HG03095 (cell line): ENCODE measurements at regions not wholly inside any gene's neighbourhood (a gene's known extent, or its start where the extent isn't known, plus 50 kb on each side); places are given as distances from the start of the nearest gene placed in this dataset.
A peak's percentile ranks its signal among the peaks of the same experiment; 100 is the strongest.

Experiments
- ATAC-seq: cut with Tn5 transposase; IDR thresholded peaks from one replicate; pipeline ENCODE4 v1.9.1; 2021; ENCODE audit warnings: moderate library complexity; ENCODE audit not compliant: unreplicated experiment

DNA sequence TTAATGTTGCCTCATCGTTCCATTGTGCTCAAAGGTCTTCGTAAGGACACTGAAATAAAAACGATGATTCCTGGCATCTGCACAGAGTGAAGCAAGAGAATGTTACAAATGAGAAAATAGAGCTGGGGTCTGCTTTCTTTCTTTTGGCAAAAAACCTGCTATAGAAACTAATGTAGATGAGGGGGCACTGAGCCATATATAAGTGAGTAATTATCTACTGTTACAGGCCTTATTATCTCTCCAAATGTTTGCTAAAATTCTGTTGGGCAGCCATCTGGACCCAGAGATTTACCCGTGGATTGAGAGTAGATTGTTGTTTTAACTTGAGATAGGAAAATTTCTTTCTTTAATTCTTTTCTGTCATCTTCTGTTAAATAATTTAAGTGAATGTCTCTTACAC, 472.5 kb upstream of the PIK3C3 start:
- ATAC-seq = no peak

GRCh38 chr18:41466436-41467160, 488.4 kb upstream of the PIK3C3 start:
- no peak for ATAC-seq

DNA sequence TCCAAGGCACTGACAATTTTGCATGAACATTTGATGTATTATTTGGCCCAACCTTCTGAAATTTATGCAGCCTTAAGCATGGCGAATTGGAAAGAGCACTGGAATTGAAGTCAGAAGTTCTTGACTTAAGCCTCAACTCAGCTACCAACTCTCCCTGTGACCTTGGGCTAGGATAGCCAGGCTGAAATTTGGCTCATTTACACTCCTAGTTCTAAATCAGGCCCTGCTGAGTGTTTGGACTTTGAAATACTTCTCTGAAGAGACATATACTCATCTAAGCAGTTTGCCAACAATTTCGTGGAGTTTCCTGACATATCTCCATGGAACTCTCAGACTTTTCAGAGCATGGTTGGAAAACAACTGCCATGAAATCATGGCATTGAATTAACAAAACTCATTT, 489.6 kb upstream of the PIK3C3 start:
- ATAC-seq = no peak

DNA sequence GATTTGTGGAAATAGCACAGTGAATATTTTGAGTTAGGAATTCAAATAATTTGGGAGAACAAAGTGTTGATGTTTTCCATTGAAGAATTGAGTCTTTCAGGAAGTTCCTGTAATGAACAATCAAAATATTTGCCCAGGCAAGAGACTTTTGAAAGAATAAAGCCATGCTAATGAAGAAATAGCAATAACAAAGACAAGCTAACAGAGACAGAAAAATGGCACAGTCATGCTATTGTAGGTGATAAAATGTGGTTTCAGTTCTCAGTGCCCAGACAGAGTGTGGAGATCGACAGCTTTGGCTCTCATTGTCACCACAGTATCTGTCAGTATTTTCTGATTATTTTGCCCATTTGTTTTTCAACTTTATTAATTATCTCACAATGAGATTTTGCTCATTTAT, 490.8 kb upstream of the PIK3C3 start:
- ATAC-seq = no peak

DNA sequence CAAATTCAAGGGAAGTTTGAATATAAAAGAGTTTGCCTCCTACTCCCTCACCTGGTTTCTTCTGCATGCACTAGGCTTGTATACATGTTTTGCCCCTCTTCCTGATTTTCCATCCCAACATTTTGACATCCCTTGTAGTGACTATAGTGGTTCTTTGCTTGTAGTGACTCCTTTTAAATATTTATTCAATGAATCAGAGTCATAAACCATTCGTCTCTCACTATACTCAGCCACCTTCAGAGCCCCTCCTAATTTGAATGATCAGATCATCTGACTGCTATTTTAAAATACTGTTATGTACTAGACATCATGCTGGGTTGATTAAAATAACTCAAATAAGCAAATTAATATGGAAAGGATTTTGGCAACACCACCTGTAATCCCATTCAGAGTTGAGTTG, 492.1 kb upstream of the PIK3C3 start:
- ATAC-seq = no peak

DNA sequence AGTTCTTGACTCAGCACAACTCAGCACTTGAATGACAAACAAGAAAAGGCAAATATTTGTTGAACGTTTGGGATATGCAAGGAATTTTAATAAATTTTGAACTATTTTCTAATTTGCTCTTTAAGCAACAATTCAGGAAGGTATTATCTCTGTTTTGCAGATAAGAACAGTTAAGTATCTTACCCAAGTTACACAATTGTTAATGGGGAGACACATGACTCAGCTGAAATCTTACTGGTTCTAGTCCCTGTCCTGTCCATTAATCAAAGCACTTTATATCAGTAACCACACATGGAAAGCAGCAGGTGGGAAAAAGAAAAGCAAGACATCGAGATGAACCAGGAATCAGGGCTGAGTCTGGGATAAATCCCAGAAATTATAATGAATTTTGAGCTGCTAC, 493.9 kb upstream of the PIK3C3 start:
- ATAC-seq = no peak

- no peak for ATAC-seq
Measured at GRCh38 chr18:41459656-41460055, 495.4 kb upstream of the PIK3C3 start.

GRCh38 chr18:41458376-41458775, 496.7 kb upstream of the PIK3C3 start:
- ATAC-seq = no peak

DNA sequence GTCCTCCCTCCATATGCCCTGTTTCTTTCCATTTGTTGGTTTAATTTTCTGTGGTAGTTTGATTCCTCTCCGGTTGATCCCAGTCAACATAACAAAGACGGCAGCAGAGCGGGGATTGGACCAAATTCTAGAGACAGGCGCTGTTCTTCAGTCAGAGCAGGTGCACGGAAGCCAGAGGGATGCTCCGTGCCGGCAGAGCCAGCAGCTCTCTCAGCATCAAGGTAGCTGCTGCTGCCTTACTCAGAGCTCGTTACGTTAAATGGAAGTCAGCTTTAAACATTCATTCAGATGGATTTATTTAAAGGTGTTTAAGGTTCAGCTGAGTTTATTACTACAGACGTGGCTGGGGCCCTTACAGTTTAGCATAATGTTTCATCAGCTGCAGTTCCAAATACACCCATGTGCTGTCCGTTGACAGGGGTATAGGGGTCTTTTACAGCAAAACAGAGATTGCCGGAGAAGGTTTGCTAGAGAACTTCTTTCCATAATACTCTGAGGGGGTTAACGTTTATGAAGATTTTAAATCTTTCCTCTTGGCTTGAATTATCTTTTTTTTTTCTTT, 497.2 kb upstream of the PIK3C3 start:
- ATAC-seq = no peak

DNA sequence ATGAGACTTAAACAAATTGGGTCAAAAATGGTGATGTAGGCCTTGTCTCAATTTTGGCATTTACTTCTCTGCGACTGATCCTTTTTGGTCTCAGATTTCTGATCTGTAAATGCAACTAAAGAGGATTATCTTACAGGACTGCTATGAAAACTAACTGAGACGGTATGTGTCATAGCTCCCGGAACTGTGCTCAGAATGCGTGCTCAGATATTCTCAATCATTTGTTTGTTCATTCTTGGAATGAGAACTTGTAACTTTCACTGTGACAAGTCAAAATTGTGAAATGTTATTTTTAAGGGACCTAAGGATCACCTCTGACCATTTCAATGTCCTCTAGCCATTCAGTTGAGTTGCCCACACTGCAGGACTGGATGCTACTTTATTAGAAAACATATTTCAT, 498.2 kb upstream of the PIK3C3 start:
- no peak for ATAC-seq

GRCh38 chr18:41449612-41450011, 505.4 kb upstream of the PIK3C3 start:
- ATAC-seq = no peak

- ATAC-seq = no peak
Measured at GRCh38 chr18:41444943-41445342, 510.1 kb upstream of the PIK3C3 start.

DNA sequence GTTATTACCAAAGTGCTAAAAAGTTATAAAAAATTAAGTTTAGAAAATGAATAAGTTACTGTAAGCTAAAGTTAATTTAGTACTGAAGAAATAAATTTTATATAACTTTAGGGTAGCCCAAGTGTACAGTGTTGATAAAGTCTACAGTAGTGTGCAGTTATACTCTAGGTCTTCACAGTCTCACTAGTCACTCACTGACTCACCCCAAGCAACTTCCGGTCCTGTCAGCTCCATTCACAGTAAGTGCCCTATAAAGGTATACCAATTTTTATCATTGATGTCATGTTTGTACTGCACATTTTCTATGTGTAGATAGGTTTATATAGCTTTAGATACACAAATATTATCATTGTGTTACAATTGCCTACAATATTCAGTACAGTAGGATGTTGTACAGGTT, 518.3 kb upstream of the PIK3C3 start:
- no peak for ATAC-seq

- ATAC-seq = no peak
Measured at GRCh38 chr18:41418598-41418997, 536.4 kb upstream of the PIK3C3 start.

DNA sequence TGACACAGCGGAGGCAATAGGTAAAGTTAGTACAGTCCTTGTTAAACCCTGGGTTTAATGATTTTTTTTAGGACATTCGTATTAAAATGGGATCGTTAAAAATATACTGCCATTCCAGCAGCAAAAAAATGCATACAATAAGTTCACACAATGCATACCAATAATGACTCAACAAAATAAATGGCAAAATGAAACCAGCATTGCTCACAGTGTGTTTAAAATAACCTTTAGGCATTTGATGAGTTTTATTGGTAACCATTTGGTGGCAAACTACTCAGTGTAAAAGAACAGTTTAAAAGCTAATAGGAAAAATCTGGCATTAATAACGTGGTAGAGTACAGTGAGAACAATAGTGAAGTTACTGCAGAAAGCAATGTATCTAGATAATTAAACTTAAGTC, 539.0 kb upstream of the PIK3C3 start:
- ATAC-seq = no peak

DNA sequence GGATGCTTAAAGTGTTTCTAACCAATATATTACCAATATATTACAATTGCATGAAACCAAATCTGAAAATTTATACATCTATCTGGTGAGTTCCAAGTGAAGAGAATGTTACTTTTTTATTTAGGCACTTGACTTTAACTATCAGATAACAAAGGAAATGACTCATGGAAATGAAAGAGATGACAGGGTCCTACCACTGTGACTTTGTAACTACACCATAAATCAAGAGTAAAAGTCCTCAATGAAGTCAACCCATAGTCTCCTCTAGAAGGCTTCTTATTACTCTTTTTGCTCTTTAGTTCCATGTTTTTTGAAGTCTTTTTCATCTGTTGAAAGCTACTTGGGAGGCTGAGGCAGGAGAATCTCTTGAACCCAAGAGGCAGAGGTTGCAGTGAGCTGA, 545.0 kb upstream of the PIK3C3 start:
- no peak for ATAC-seq

DNA sequence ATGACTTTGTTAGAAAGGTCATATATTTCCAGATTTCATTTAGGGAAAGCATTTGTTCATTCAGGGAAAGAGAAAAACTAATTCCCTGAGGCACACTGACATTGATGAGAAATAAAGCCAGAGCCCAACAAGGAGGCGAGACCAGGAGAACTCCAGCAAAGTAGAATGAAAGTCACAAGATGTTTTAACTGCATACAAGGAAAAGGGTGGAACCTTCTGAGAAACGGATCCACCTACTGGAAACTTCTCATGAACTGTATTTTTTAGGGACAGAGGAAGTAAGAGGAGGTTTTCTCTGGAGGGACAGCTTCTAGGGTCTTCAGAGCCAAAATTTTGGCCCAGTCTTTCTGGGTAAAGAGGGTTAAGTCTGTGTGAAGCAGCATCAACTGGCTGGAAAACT, 548.2 kb upstream of the PIK3C3 start:
- ATAC-seq = no peak

DNA sequence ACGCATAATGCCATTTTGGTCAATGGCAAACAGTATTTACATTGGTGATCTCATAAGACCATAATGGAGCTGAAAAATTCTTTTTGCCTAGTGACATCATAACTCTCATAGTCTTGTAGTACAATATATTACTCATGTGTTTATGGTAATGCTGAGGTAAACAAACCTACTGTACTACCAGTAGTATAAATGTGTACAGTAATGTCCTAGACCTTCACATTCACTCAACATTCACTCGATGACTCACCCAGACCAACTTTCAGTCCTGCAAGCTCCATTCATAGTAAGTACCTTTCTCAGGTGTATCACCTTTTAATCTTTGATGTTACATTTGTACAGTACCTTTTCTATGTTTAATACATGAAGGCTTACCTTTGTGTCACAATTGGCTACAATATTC, 558.2 kb upstream of the PIK3C3 start:
- ATAC-seq = no peak

DNA sequence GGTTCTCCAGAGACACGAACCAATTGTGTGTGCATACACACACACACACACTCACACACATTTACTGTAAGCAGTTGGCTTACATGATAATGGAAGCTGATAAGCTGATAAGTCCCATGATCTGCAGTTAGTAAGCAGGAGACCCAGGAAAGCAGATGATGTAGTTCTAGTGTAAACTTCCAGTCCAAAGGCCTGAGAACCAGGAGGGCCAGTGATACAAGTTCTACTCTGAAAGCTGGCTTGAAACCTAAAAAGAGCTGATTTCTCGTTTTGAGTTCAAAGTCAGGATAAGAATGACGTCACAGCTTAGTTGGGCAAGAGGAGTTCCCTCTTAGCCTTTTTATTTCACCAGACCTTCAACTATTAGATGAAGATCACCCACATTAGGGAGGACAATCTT, 558.8 kb upstream of the PIK3C3 start:
- ATAC-seq = no peak

DNA sequence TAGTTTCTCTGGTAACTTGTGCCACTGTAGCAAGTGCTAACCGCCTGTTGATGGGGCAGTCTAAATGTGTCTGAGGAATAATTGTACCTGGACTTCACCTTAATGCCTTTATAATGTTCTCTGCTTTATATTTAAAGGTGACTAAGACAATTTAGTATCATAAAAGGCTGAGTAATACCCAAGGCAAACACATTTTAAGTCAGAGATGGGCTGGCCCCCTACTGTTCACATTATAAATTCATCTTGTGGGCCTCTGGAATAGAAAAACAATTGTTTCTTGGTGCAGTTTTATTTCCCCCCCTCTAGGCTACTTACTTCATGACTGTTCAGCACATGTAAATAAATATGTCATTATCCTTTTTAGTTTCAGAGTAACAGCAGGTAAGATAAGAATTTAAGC, 559.3 kb upstream of the PIK3C3 start:
- no peak for ATAC-seq

- ATAC-seq = peak; percentile 59
Measured at GRCh38 chr18:41391616-41392595, 563.1 kb upstream of the PIK3C3 start.

- no peak for ATAC-seq
Measured at GRCh38 chr18:41390309-41390708, 564.7 kb upstream of the PIK3C3 start.
